ENCODE measurements at regions not wholly inside any gene's neighbourhood (a gene's known extent, or its start where the extent isn't known, plus 50 kb on each side); places are given as distances from the start of the nearest gene placed in this dataset.

DNA sequence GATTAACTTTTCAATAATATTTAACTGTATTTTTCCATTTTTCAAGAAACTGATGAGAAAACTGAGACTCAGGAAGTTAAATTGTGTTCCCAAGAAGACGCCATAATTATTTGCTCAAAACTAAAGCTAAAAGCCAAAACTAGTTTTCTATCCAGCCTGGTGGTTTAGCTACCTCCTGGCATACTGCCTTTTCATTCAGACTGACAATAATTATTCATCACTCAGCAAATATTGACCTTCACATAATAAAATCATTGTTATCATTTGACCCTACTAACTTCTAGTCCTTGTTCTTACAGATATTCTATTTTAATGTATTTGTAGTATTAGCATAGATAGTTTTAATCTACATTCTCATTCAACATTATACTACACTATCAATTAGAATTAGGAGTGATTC is 210.6 kb upstream of the GADL1 start:
- TF ChIP-seq, protein P1, sequence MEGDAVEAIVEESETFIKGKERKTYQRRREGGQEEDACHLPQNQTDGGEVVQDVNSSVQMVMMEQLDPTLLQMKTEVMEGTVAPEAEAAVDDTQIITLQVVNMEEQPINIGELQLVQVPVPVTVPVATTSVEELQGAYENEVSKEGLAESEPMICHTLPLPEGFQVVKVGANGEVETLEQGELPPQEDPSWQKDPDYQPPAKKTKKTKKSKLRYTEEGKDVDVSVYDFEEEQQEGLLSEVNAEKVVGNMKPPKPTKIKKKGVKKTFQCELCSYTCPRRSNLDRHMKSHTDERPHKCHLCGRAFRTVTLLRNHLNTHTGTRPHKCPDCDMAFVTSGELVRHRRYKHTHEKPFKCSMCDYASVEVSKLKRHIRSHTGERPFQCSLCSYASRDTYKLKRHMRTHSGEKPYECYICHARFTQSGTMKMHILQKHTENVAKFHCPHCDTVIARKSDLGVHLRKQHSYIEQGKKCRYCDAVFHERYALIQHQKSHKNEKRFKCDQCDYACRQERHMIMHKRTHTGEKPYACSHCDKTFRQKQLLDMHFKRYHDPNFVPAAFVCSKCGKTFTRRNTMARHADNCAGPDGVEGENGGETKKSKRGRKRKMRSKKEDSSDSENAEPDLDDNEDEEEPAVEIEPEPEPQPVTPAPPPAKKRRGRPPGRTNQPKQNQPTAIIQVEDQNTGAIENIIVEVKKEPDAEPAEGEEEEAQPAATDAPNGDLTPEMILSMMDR (IDR thresholded peaks at IDR 0.05) = no peak
- no peak for TF ChIP-seq POLR2A (IDR thresholded peaks at IDR 0.05)
